ENCODE measurements at regions not wholly inside any gene's neighbourhood (a gene's known extent, or its start where the extent isn't known, plus 50 kb on each side); places are given as distances from the start of the nearest gene placed in this dataset.
A peak's percentile ranks its signal among the peaks of the same experiment; 100 is the strongest.
"Not testable (repeated sequence)": the region's sequence is repeated elsewhere in the genome, so short reads cannot be mapped to it uniquely, and the experiment has no call there.

GRCh38 chr3:59499000-59499399 is 449.2 kb upstream of the CFAP20DC start:
- Mint-ChIP-seq H3K4me3 (no peak overlapping the region), H3K36me3 (ENCODE audit: insufficient read depth) (no peaks in the 10 kb centered on the region), H3K4me1 (no peaks in the 10 kb centered on the region), H3K9me3 (peaks cover 4% of the 10 kb centered on the region), H3K27ac (ENCODE audit: low read depth) (no peak overlapping the region), H3K27me3 (no peaks in the 10 kb centered on the region)
- DNase-seq (ENCODE audit: low spot score in 2 of 2) (no peak), ATAC-seq (replicated peaks; ENCODE audit: extremely low read depth, poor library complexity, severe bottlenecking) (no peak)

GRCh38 chr3:59496250-59496649 is 446.4 kb upstream of the CFAP20DC start:
- Mint-ChIP-seq H3K27me3 (no peaks in the 10 kb centered on the region), H3K36me3 (ENCODE audit: insufficient read depth) (no peaks in the 10 kb centered on the region), H3K9me3 (no peaks in the 10 kb centered on the region), H3K27ac (ENCODE audit: low read depth) (no peak overlapping the region), H3K4me3 (no peak overlapping the region), H3K4me1 (no peaks in the 10 kb centered on the region)
- DNase-seq (ENCODE audit: low spot score in 2 of 2) (no peak), ATAC-seq (replicated peaks; ENCODE audit: extremely low read depth, poor library complexity, severe bottlenecking) (no peak)

DNA sequence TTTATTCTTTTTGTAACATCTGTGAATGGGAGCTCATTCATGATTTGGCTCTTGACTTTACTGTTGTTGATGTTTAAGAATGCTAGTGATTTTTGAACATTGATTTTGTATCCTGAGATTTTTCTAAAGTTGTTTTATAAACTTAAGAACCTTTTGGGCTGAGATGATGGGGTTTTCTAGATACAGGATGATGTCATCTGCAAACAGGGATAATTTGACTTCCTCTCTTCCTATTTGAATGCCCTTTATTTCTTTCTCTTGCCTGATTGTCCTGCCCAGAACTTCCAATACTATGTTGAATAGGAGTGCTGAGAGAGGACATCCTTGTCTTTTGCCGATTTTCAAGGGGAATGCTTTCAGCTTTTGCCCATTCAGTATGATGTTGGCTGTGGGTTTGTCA is 445.1 kb upstream of the CFAP20DC start:
- not testable (repeated sequence) for H3K36me3 Mint-ChIP-seq (ENCODE audit: insufficient read depth); H3K27ac Mint-ChIP-seq (ENCODE audit: low read depth); H3K27me3 Mint-ChIP-seq; H3K9me3 Mint-ChIP-seq; ATAC-seq (replicated peaks; ENCODE audit: extremely low read depth, poor library complexity, severe bottlenecking); H3K4me3 Mint-ChIP-seq; DNase-seq (ENCODE audit: low spot score in 2 of 2); H3K4me1 Mint-ChIP-seq

GRCh38 chr3:59486520-59486919 is 436.7 kb upstream of the CFAP20DC start:
- ATAC-seq (replicated peaks; ENCODE audit: extremely low read depth, poor library complexity, severe bottlenecking) (no peak), DNase-seq (ENCODE audit: low spot score in 2 of 2) (no peak)
- Mint-ChIP-seq H3K27ac (ENCODE audit: low read depth) (no peak overlapping the region), H3K9me3 (no peaks in the 10 kb centered on the region), H3K27me3 (no peaks in the 10 kb centered on the region), H3K4me1 (no peaks in the 10 kb centered on the region), H3K36me3 (ENCODE audit: insufficient read depth) (no peaks in the 10 kb centered on the region), H3K4me3 (no peak overlapping the region)

GRCh38 chr3:59483191-59483590 is 433.4 kb upstream of the CFAP20DC start:
- H3K9me3 Mint-ChIP-seq, result no peaks in the 10 kb centered on the region
- peaks cover 16% of the 10 kb centered on the region for H3K4me1 Mint-ChIP-seq
- ATAC-seq (replicated peaks; ENCODE audit: extremely low read depth, poor library complexity, severe bottlenecking), result no peak

GRCh38 chr3:59482684-59483083 is 432.9 kb upstream of the CFAP20DC start:
- DNase-seq (ENCODE audit: low spot score in 2 of 2) (no peak), ATAC-seq (replicated peaks; ENCODE audit: extremely low read depth, poor library complexity, severe bottlenecking) (no peak)
- Mint-ChIP-seq H3K9me3 (no peaks in the 10 kb centered on the region), H3K4me1 (peaks cover 16% of the 10 kb centered on the region), H3K36me3 (ENCODE audit: insufficient read depth) (no peaks in the 10 kb centered on the region), H3K27ac (ENCODE audit: low read depth) (no peak overlapping the region), H3K4me3 (no peak overlapping the region), H3K27me3 (no peaks in the 10 kb centered on the region)

More at GRCh38 chr3:59483191-59483590, 433.4 kb upstream of the CFAP20DC start:
- Mint-ChIP-seq H3K36me3 (ENCODE audit: insufficient read depth) (no peaks in the 10 kb centered on the region), H3K4me3 (no peak overlapping the region), H3K27me3 (no peaks in the 10 kb centered on the region), H3K27ac (ENCODE audit: low read depth) (no peak overlapping the region)
- no peak for DNase-seq (ENCODE audit: low spot score in 2 of 2)

GRCh38 chr3:59481776-59482400 is 432.1 kb upstream of the CFAP20DC start:
- Mint-ChIP-seq H3K4me3 (no peak overlapping the region), H3K4me1 (peaks cover 16% of the 10 kb centered on the region), H3K36me3 (ENCODE audit: insufficient read depth) (no peaks in the 10 kb centered on the region), H3K9me3 (no peaks in the 10 kb centered on the region), H3K27me3 (no peaks in the 10 kb centered on the region), H3K27ac (ENCODE audit: low read depth) (no peak overlapping the region)
- no peak for DNase-seq (ENCODE audit: low spot score in 2 of 2)
- ATAC-seq (replicated peaks; ENCODE audit: extremely low read depth, poor library complexity, severe bottlenecking), result no peak

DNA sequence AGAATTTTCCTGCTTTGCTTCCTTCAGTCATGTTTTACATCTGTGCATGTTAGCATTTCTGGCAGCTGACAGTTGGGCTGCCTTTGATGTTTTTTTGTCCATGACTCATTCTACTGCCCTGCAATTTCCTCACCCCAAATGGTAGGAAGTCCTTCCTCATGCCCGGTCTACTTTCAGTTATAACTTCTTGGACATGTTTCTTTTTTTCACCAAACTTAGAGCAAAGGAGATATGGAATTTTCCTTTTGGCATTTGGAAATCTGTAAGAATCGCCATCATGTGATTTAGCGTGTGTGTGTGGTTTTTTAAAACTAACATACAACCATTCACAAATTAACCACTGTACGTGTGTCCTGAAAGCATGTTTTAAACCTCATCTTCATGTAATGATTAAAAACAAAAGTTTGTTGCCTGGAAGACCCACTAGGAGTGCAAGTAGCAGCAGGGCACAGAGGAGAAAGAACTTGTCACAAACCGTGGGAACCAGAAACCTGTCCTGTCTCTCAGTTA is 430.7 kb upstream of the CFAP20DC start:
- no peak for ATAC-seq (replicated peaks; ENCODE audit: extremely low read depth, poor library complexity, severe bottlenecking)
- Mint-ChIP-seq H3K36me3 (ENCODE audit: insufficient read depth) (no peaks in the 10 kb centered on the region), H3K4me3 (peak overlapping the region; percentile 67)

DNA sequence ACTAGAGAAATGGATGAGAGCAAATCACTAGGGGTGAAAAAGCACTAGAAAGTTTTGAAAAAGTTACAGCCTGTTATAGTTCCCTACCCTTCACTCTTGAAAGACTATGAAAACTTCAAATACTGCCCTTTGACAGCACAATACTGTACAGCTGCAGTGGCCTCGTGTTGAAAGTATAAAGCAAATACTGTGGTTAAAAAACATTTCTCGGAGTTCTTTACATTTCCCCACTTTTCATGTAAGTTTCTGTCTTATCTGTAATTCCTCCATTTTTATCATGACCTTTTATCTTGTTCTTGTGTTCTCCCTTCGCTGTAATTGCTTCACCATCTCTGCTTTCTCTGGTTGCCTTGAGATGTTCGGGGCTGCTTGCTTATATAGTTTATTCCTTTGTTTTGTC is 423.8 kb upstream of the CFAP20DC start:
- Mint-ChIP-seq H3K4me3 (no peak overlapping the region), H3K27ac (ENCODE audit: low read depth) (no peak overlapping the region), H3K4me1 (peaks cover 19% of the 10 kb centered on the region), H3K36me3 (ENCODE audit: insufficient read depth) (peaks cover 4% of the 10 kb centered on the region), H3K27me3 (no peaks in the 10 kb centered on the region), H3K9me3 (peaks cover 6% of the 10 kb centered on the region)
- DNase-seq (ENCODE audit: low spot score in 2 of 2), result no peak
- no peak for ATAC-seq (replicated peaks; ENCODE audit: extremely low read depth, poor library complexity, severe bottlenecking)

More for the DNA sequence above, 430.7 kb upstream of the CFAP20DC start:
- no peaks in the 10 kb centered on the region for H3K27me3 Mint-ChIP-seq
- no peaks in the 10 kb centered on the region for H3K9me3 Mint-ChIP-seq
- H3K27ac Mint-ChIP-seq (ENCODE audit: low read depth), result peak overlapping the region; percentile 19
- peaks cover 16% of the 10 kb centered on the region for H3K4me1 Mint-ChIP-seq
- no peak for DNase-seq (ENCODE audit: low spot score in 2 of 2)

DNA sequence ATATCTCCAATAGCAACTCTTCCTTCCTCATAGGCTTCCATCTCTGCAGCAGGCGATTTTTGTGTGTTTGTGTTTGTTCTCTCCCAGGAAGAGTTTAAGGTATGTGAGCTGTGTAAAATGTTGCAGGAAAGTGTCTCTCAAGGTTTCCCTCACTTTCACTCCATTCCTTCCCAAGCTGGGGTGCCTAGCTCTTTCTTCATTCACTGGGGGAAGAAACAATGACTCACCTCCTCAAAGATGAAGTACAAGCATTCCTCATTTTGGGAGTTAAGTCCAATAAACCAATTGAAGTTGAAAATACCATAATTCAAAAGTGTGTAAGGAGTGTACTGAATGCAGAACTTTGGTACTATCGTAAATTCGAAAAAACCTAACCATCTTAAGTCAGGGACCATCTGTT is 422.7 kb upstream of the CFAP20DC start:
- peaks cover 7% of the 10 kb centered on the region for H3K36me3 Mint-ChIP-seq (ENCODE audit: insufficient read depth)
- H3K4me3 Mint-ChIP-seq, result no peak overlapping the region
- H3K4me1 Mint-ChIP-seq, result peaks cover 19% of the 10 kb centered on the region
- H3K27ac Mint-ChIP-seq (ENCODE audit: low read depth), result no peak overlapping the region
- H3K9me3 Mint-ChIP-seq, result peaks cover 6% of the 10 kb centered on the region
- DNase-seq (ENCODE audit: low spot score in 2 of 2), result no peak
- no peak for ATAC-seq (replicated peaks; ENCODE audit: extremely low read depth, poor library complexity, severe bottlenecking)
- no peaks in the 10 kb centered on the region for H3K27me3 Mint-ChIP-seq

DNA sequence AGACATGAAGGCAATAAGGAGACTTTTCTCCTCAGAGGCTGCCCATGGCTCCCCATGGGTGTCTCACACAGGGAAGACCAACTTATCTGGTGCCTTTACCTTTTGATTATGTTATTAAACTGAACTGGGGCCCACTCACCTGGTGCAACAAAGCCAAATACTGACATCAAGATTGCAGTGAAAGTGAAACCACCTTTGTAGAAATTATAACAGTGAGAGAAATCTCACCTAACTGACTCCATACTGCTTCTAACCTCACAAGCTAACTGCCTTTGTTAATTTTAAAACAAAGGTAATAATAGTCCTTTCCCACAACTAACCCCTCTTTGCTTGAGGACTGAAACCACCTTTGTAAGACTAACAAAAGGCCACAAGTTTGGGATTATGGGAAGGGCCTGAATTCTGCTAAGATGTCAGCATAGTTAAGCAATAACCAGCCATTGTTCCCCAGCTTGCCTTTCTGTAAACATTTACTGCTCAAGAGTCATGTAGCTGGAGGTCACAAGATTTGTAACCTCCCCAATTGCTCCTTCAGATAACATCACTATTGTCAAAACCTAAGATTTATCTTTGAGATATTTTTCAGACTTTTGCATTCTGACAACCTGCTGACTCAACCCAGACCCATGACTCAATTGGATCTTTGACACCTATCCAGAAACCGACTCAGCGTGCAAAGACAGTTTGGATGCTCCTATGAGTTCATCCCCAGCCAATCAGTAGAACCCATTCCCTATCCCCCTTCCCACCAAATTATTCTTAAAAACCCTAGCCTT is 420.3 kb upstream of the CFAP20DC start:
- peak overlapping the region; percentile 24 for H3K27ac Mint-ChIP-seq (ENCODE audit: low read depth)
- no peak for DNase-seq (ENCODE audit: low spot score in 2 of 2)
- peaks cover 7% of the 10 kb centered on the region for H3K36me3 Mint-ChIP-seq (ENCODE audit: insufficient read depth)
- peaks cover 19% of the 10 kb centered on the region for H3K4me1 Mint-ChIP-seq
- no peaks in the 10 kb centered on the region for H3K27me3 Mint-ChIP-seq
- no peak overlapping the region for H3K4me3 Mint-ChIP-seq
- peaks cover 6% of the 10 kb centered on the region for H3K9me3 Mint-ChIP-seq
- no peak for ATAC-seq (replicated peaks; ENCODE audit: extremely low read depth, poor library complexity, severe bottlenecking)

GRCh38 chr3:59467476-59467875 is 417.7 kb upstream of the CFAP20DC start:
- no peaks in the 10 kb centered on the region for H3K27me3 Mint-ChIP-seq

GRCh38 chr3:59464187-59464586 is 414.4 kb upstream of the CFAP20DC start:
- H3K27me3 Mint-ChIP-seq, result no peaks in the 10 kb centered on the region
- no peak overlapping the region for H3K4me3 Mint-ChIP-seq
- peaks cover 3% of the 10 kb centered on the region for H3K36me3 Mint-ChIP-seq (ENCODE audit: insufficient read depth)
- peaks cover 5% of the 10 kb centered on the region for H3K9me3 Mint-ChIP-seq
- ATAC-seq (replicated peaks; ENCODE audit: extremely low read depth, poor library complexity, severe bottlenecking) (no peak), DNase-seq (ENCODE audit: low spot score in 2 of 2) (no peak)
- no peak overlapping the region for H3K27ac Mint-ChIP-seq (ENCODE audit: low read depth)
- H3K4me1 Mint-ChIP-seq, result peaks cover 2% of the 10 kb centered on the region

More at GRCh38 chr3:59467476-59467875, 417.7 kb upstream of the CFAP20DC start:
- H3K9me3 Mint-ChIP-seq, result peaks cover 6% of the 10 kb centered on the region
- no peak overlapping the region for H3K27ac Mint-ChIP-seq (ENCODE audit: low read depth)
- DNase-seq (ENCODE audit: low spot score in 2 of 2), result no peak
- H3K4me1 Mint-ChIP-seq, result peaks cover 19% of the 10 kb centered on the region
- peaks cover 7% of the 10 kb centered on the region for H3K36me3 Mint-ChIP-seq (ENCODE audit: insufficient read depth)
- ATAC-seq (replicated peaks; ENCODE audit: extremely low read depth, poor library complexity, severe bottlenecking), result no peak
- H3K4me3 Mint-ChIP-seq, result no peak overlapping the region

Data from central memory CD8-positive, alpha-beta T cell (primary cell).